ENCODE measurements at regions not wholly inside any gene's neighbourhood (a gene's known extent, or its start where the extent isn't known, plus 50 kb on each side); places are given as distances from the start of the nearest gene placed in this dataset.

DNA sequence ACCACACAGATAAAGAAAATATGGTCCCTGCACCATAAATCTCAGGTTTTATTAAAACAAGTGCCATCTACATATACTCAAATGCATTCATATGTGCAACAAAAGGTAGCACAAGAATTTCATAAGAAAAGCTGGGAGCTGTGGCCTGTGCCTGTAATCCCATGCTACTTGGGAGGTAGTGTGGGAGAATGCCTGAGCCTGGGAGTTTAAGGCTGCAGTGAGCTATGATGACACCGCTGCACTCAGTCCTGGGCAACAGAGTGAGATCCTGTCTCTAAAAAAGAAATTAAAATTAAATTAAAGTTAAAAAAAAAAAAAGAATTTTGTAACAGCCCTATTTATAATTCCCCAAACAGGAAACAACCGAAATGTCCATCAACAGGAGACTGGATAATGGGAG is 81.3 kb upstream of the JADE1 start:
- no peak for TF ChIP-seq EZH2 (IDR thresholded peaks at IDR 0.05; ENCODE audit: low read length)
- TF ChIP-seq, protein P1, sequence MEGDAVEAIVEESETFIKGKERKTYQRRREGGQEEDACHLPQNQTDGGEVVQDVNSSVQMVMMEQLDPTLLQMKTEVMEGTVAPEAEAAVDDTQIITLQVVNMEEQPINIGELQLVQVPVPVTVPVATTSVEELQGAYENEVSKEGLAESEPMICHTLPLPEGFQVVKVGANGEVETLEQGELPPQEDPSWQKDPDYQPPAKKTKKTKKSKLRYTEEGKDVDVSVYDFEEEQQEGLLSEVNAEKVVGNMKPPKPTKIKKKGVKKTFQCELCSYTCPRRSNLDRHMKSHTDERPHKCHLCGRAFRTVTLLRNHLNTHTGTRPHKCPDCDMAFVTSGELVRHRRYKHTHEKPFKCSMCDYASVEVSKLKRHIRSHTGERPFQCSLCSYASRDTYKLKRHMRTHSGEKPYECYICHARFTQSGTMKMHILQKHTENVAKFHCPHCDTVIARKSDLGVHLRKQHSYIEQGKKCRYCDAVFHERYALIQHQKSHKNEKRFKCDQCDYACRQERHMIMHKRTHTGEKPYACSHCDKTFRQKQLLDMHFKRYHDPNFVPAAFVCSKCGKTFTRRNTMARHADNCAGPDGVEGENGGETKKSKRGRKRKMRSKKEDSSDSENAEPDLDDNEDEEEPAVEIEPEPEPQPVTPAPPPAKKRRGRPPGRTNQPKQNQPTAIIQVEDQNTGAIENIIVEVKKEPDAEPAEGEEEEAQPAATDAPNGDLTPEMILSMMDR (optimal IDR thresholded peaks at IDR 0.05 in 1 of 3, IDR thresholded peaks at IDR 0.05 in 1 of 3, conservative IDR thresholded peaks at IDR 0.05 in 1 of 3; ENCODE audit: extremely low read depth in 1 of 3, insufficient read depth in 2 of 3, low read length in 3 of 3), result no peak

Data from keratinocyte (primary cell).